ENCODE measurements at regions not wholly inside any gene's neighbourhood (a gene's known extent, or its start where the extent isn't known, plus 50 kb on each side); places are given as distances from the start of the nearest gene placed in this dataset.

DNA sequence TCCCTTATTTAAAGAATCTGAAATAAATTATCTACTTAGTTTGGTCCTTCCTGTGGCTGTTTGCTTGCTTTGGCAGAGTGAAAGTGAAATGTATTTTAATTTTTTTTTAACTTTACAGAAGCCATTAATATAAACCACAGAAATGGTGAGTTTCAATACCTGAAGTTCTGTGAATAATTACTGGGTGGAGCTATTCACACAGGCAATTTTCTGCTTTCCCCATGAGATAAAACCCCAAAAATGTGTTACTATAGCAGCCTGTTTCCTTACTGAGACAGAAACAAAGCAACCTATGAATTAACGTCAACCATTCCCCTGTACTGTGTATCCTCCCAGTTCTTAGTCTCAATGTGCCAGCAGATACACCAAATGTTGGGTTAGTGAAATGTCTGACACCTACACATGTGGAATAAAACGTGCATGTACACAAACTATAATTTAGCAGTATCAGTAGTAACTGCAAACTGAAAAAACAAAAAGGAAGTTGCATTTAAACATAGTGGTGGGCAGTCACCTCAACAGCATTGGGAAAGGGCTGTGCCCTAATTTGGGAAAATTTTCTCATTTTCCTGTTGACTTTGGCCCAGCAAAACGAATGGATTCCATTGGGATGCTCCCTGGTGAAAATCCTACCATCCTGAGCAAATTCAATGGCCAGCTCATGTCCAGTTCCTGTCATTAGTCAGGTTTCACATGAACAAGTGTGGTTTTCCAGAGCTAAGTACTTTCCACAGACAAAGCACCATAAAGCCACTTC, 73.1 kb upstream of the RMDN2 start:
- no peak for DNase-seq
- in situ Hi-C loops (cut with MboI; ENCODE audit: low pct_unique_long_range_greater_than_20kb, low sequenced_read_pairs) = no loop called here

DNA sequence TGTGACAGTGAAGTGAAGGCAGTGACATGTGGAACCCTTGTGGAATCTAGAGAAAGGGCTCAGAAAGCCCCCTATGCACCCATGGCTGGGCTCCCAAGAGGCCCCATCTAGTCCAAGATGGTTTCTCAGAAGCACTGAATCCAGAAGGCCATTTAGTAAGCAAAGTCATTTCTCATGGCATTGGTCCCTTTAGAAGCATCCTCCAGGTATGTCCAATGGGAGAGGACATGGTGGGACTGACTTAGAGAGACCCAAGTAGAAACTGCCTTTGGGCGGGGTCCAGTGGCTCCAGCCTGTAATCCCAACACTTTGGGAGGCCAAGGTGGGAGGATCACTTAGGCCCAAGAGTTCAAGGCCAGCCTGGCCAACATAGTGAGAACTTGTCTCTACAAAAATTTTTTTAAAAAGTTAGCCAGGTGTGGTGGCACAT, 72.5 kb upstream of the RMDN2 start:
- DNase-seq = no peak
- in situ Hi-C loops (cut with MboI; ENCODE audit: low pct_unique_long_range_greater_than_20kb, low sequenced_read_pairs) = no loop called here

DNA sequence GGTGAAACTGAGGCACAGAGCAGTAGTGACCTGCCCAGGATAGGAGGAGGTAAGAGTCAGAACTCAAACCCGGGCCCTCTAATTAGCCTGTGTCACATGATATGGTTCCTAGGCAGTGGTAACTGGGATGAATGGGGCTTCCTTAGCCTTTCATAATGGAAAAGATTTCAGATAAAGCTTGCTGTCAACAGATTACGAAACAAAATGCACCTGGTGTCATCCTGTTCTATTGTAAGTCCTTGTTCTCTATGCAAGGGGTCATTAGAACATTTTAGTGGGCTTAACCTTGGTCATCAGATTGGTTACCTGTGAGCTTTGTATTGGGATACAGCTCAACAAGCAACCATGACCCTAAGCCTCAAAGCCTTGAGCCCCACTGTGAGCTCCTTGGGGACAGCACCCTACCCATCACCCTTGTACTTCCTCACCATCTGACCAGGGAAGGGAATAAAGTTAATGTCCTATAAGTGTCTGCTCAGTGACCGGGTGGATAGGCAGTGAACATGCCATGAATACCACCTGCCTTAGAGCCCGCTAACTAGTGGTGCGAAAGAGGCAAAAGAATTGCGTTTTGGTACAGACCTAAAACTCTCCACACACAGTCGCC, 70.3 kb upstream of the RMDN2 start:
- no peak for DNase-seq
- in situ Hi-C loops (cut with MboI; ENCODE audit: low pct_unique_long_range_greater_than_20kb, low sequenced_read_pairs) = no loop called here

DNA sequence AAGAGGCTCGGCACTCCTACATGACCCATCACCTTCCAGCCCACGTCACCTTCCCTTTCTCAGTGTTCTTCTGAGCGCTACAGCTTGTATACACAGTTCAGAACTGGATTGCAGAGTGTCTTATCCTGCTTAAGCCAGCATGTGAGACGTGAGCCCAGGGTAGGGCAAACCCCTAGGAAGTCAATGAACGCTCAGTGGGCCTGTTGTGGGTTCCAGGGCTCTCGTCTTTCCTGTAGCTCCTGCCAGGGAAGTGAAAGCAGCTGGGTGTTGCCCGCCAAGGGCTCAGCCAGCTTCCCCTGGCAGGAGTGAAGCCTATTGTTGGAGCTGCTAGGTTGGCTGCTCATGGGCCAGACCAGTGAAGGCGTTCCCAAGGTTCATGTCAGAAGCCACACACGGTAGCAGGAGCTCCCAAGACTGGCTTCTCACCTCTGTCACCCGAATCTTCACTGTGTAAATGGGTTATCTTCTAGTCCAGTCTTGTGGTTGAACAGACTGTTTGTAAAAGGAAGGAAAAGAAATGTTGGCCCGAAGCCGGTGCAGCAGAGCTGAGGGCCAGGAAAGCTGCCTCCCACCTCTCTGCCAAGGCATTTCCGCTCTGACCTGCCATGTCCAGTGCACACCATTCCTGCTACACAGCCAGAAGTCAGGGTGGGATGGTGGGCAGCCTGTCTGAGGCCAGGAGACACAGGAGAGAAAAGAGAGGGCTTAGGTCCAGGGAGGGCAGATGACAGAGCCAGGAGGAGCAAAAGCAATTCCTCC, 69.6 kb upstream of the RMDN2 start:
- DNase-seq = no peak
- in situ Hi-C loops (cut with MboI; ENCODE audit: low pct_unique_long_range_greater_than_20kb, low sequenced_read_pairs) = no loop called here

DNA sequence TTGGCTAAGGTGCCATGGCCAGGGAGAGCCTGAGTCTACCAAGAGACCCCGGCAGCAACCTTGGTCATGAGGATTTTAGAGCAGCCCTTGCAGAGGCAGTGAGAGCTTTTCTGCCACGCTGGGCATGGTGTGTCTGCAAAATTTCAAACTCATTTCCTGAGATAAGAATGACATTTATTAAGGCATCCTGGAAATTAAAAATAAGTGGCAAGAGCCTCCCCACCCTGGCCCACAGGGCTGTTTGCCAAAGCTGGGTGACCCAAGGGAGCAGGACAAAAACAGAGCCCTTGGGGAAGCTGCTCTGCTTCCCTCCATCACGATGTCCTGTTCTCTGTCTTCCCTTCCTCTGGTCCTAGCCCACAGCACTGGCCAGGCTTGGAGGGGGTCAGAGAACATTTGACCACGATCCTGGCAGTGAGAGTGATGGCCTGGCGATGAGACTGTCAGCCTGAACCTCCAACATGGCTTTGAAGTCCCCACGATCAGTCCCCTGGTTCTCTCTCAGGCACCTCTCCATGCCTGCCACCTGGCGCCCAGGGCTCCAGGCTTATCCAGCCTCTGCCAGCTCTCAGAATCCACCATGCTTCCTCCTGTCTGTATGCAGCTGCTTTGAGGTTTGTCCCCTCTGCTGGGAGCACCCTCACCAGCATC, 68.9 kb upstream of the RMDN2 start:
- in situ Hi-C loops (cut with MboI; ENCODE audit: low pct_unique_long_range_greater_than_20kb, low sequenced_read_pairs) = no loop called here
- DNase-seq = no peak

DNA sequence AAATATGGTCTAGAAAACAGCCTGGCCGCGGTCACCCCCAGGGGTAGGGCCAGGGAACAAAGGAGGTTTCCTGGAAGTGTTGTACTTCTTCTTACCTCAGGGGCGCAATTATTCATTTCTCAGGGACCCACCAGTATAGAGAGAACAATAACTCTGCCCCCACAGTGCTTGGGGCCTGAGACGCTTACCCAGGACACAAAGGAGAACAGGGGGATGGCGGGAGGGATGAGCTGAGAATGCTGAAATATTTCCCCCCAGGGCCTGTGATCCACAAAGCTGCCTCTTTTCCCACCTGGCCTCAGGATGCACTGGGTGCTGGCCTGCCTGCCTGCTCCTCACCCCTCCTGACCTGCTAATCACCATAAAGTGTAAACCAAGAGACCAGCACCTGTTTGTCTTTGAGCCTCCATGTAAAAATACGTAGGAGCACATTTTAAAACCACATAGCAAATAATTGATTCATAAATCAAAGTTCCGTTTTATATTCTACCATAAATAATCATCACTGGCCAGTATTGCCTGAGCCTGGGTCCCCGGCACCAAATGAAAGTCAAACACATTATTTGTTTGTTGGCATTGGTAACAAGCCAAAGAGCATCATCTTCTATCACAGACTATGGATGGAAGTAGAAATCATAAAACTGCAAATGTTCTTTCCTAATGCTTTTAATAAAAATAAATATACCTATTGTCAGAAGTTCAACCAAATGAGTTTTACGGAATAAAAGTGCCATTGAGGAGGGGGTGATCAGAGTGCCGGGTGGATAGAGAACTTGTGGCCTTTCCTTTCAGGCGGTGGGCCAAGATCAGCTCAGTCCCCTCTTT, 67.3 kb upstream of the RMDN2 start:
- in situ Hi-C loops (cut with MboI; ENCODE audit: low pct_unique_long_range_greater_than_20kb, low sequenced_read_pairs) = no loop called here
- no peak for DNase-seq

DNA sequence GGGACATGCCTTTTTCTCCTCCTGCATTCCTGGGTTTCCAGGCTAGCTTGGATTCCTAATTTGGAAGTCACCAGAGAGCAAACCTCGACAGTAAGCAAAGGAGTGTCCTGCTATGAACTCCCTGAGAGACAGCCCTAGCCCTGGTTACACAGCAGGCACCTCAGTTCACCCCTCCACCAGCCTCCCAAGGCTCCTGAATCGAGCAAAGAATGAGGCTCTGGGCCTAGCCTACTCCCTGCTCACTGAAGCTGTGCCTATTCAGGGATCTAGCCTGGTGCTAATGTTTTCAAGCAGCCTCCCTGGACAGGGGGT, 66.7 kb upstream of the RMDN2 start:
- DNase-seq = no peak
- in situ Hi-C loops (cut with MboI; ENCODE audit: low pct_unique_long_range_greater_than_20kb, low sequenced_read_pairs) = no loop called here

DNA sequence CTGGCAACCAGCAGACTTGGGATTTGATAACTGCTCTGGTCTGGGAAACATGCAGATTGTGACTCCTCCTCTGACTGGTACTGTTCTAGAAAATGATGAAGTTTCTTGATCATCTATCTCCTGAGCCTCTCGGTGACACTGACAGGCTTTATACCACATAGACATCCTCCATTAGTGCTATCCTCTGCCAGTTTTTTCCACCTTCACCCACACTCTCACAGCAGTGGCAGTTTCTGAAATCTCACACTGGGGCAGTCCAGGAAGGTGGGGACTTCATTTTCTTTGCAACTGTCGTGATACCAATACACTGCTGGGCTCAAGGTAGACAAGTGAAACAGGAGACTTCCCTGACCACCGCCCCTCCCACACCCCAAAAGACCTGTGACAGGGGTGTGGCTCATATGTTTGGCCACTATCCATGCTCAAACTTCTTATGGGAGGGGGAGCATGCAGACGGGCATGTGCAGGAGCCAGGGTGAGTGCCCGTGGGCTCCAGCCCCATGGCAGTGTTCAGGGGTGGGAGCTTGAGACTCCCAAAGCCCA, 66.3 kb upstream of the RMDN2 start:
- DNase-seq = no peak
- in situ Hi-C loops (cut with MboI; ENCODE audit: low pct_unique_long_range_greater_than_20kb, low sequenced_read_pairs) = no loop called here

DNA sequence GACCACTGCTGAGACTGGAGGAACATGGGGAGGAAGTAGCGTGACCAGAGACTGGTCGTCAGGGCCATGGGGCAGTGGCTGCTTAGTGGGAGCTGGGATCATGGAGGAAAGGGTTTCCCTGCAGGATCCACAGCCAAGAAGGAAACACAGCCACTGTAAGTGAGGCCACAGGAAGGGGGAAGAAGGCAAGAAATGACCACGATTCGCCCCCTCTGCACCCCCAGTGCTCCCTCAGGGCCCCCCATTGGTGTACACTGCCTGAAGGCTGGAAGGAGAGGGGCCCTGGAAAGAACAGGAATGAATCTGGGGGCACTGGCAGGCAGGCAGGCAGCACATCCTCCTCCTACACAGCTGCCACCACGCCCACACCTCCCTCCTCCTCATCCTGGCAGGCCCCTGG, 62.5 kb upstream of the RMDN2 start:
- in situ Hi-C loops (cut with MboI; ENCODE audit: low pct_unique_long_range_greater_than_20kb, low sequenced_read_pairs) = no loop called here

DNA sequence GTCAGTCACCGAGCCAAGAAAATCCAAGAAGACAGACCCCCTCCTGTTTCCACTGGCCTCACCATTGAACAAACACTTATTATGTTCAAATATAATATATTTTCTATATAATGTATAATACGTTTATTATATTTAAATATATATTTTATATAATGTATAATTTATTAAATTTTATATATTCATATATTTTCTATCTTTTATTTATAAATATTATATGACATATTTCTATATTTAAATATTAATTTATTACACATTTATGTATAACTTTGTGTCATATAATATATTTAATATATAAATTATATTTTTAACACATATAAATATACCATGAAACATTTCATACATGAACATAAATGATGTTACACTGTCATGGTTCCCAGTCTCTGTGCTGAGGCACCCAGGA, 60.9 kb upstream of the RMDN2 start:
- in situ Hi-C loops (cut with MboI; ENCODE audit: low pct_unique_long_range_greater_than_20kb, low sequenced_read_pairs) = no loop called here

More for the DNA sequence above, 62.5 kb upstream of the RMDN2 start:
- DNase-seq = no peak

DNA sequence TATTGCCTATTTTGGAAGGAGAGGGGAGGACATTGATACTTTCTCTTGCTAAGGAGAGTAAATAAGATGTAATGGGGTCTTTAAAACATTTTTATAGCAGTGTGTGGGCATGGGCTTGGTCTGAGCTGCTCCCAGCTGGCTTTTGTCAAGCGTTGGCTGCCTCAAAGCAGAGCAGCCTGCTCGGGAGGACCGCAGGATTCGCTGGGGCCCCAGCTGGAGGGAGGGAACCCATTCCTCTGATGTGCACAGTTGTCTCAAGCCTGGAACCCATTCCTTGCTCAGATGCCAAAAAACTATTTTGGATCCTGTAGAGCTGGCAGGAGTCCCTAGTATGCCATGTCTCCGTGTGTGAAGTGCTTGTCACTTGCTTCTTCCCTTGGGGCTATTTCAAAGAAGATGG, 59.4 kb upstream of the RMDN2 start:
- DNase-seq = no peak
- in situ Hi-C loops (cut with MboI; ENCODE audit: low pct_unique_long_range_greater_than_20kb, low sequenced_read_pairs) = no loop called here

More for the DNA sequence above, 60.9 kb upstream of the RMDN2 start:
- no peak for DNase-seq

DNA sequence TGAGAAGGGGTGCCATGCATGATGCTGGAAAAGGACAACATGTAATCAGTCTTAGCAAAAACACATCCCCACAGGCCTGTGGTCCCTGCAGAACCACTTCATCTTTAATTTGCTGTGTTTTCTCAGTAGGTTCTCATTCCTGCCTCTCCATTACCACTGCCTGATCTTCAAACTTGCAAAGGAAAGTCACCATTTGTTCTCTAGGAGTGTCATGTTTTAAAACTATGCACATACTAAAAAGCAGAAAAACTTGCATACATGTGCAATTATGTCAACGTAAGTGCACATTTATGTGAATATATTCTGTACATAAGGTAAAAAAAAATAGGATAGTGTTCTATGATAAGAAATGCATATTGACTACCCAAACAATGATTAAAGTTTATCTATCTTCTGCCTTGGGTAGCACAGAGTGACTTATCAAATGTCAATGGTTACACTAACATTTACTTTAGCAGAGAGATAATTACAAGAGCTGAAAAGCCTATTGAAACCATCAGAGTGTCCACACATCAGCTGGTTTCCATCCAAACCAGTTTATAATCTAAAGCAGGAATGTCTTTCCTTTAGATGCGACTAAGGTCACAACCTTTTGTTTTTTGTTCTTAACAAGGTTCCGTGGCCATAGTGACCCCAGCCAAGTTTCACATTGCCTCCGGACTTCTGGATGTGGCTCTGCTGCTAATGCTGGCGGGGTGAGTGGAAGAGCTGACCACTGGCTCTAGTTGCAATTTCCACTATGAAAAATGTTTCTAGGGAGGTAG, 58.7 kb upstream of the RMDN2 start:
- in situ Hi-C loops (cut with MboI; ENCODE audit: low pct_unique_long_range_greater_than_20kb, low sequenced_read_pairs) = no loop called here

DNA sequence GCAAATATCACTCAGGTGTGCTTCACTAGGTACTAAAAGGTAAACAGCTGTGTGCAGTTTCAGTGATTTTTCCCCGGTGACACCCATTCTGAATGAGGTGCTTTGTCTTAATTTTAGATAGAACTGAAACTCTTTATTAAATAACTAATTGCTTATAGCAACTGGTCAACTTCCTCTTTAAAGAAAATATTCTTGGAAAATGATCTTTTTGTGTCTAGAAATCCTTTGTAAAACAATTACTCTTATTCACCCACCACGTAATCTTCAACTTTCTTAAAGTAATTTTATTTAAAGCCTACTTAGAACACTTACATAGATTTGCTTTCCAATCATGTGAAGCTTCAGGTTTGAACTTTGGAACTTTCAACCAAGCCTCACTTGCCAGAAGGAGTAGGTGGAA, 57.9 kb upstream of the RMDN2 start:
- DNase-seq = no peak

More for the DNA sequence above, 58.7 kb upstream of the RMDN2 start:
- no peak for DNase-seq

DNA sequence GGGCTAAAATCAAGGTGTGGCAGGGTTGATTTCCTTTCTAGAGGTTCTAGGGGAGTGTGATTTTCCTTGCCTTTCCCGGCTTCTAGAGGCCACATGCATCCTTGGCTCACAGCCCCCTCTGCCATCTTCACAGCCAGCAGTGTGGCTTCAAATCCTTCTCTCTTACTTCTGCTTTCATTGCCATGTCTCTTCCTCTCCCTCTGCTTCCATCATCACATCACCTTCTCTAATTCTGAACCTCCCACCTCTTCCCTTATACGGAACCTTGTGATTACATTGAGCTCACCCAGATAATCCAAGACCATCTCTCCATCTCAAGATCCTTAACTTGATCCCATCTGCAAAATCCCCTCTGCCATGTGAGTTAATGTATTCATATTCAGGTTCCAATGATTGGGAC, 56.2 kb upstream of the RMDN2 start:
- in situ Hi-C loops (cut with MboI; ENCODE audit: low pct_unique_long_range_greater_than_20kb, low sequenced_read_pairs) = no loop called here
- DNase-seq = no peak

More for the DNA sequence above, 57.9 kb upstream of the RMDN2 start:
- in situ Hi-C loops (cut with MboI; ENCODE audit: low pct_unique_long_range_greater_than_20kb, low sequenced_read_pairs) = no loop called here

DNA sequence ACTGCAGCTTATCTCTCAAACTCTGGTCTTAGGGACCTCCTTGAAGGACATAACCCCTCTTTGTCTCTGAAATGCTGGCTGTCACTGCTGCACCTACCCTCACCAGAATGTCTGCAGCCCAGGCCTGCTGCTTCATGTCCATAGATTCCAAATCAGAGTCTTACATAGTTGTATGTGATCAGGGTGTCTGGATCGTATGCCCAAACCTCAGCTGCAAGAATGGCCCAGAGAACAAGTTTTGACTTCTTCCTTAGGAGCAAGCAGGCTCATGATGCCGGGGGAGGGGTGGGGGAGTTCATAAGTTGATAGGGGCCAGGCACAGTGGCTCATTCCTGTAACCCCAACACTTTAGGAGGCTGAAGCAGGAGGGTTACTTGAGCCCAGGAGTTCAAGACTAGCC, 55.8 kb upstream of the RMDN2 start:
- in situ Hi-C loops (cut with MboI; ENCODE audit: low pct_unique_long_range_greater_than_20kb, low sequenced_read_pairs) = no loop called here
- DNase-seq = no peak

DNA sequence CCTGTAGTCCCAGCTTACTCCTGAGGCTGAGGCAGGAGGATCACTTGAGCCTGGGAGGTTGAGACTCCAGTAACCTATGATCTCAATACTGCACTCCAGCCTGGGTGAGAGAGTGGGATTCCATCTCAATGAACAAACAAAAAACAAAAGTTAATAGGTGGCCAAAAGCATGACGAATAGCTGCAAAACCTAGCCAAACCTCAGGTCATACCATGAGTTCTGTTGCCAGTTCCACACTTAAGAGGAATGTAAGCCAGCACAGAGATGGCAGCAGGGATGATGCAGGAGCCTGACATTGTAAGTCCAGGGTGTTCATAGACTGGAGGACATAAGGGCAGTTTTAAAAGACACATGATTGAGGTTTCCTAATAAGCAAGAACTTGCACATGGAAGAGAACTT, 55.3 kb upstream of the RMDN2 start:
- in situ Hi-C loops (cut with MboI; ENCODE audit: low pct_unique_long_range_greater_than_20kb, low sequenced_read_pairs) = no loop called here
- DNase-seq = no peak

DNA sequence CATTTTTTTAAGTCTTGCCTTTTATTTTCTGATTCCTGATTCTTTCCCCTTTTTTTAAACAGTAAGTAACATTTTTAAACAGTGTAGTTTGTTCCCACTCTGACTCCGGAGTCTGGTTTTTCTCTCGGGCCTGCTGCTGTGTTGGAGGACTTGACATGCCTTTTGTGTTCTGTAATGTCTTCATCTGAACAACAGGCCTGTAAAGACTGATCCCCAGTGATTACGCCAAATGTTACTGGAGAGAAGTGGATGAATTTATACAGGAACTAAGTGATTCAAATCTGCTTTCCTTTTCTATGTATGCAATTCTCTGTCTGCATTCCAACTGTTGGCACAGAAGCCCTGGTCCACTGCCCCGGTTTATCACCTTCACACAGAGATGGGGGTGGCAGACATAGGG, 54.3 kb upstream of the RMDN2 start:
- in situ Hi-C loops (cut with MboI; ENCODE audit: low pct_unique_long_range_greater_than_20kb, low sequenced_read_pairs) = no loop called here
- no peak for DNase-seq

DNA sequence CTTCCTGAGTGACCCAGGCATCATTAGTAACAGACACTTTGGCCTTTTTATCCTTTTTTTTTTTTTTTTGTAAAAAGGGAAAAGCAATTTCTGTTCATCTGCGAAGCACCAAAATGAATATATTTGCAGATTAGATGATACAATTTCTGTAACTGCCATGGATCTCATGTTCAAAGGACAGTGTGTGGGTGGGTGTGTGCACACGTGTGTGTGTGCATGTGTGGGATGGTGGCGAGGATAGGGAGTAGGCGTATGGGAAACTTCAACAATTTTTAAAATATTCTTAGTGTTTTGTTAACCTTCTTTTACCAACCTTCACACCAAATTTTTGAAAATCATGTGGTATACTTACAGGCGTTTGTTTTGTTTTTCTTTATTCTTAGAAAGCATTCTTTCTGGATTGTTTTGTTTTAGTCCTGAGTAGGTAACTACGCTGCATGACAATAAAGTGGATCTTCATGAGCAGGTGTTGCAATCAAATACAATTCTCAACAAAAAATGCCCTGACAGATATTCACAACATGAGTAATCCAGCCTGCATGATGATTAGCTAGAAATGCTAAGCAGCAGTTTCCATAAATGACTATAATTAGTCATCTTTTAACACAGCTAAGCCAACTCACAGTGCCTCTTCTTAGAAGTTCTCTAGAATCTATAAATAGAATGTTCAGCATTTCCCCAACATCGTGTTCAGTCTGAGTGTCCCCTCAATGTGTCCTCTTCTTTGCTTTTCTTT, 53.5 kb upstream of the RMDN2 start:
- in situ Hi-C loops (cut with MboI; ENCODE audit: low pct_unique_long_range_greater_than_20kb, low sequenced_read_pairs) = no loop called here
- no peak for DNase-seq

Data from KBM-7 (cell line).